ENCODE measurements at regions not wholly inside any gene's neighbourhood (a gene's known extent, or its start where the extent isn't known, plus 50 kb on each side); places are given as distances from the start of the nearest gene placed in this dataset.

DNA sequence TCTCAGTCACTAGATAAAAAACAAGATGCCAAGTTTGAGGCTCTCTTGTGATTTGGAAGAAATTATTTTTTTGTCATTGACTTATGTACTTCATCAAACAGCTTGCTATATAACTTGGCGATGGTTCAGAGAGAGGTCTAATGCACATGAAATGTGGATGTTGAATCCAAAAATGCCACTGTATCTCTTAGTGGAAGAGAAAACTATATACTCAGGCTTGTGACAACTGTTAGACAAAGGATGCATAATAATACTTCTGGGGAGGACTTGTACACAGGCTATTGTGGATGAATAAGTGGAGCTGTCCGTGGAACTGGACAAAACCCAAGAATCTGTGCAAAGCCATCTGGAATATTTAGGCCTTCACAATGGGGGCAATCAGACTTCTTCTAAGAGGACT lies 162.9 kb upstream of the NMUR2 start:
- TF ChIP-seq EZH2 (IDR thresholded peaks at IDR 0.05) = no peak
- no peak for TF ChIP-seq POLR2AphosphoS5 (IDR thresholded peaks at IDR 0.05; ENCODE audit: borderline replicate concordance, low read depth, low read length)

All from SK-N-MC (cell line).